Smooth muscle cell (in vitro differentiated cells): ENCODE measurements at regions not wholly inside any gene's neighbourhood (a gene's known extent, or its start where the extent isn't known, plus 50 kb on each side); places are given as distances from the start of the nearest gene placed in this dataset.

Source experiments
- DNase-seq: peaks from one replicate; lab custom pipeline; 2025; ENCODE audit not compliant: unreplicated experiment; lab: John Stamatoyannopoulos, UW
- H2AFZ ChIP-seq: fragments of 200-600 bp; sonication (generic); 2 replicates; pipeline ENCODE4 v1.6.0; 2016; ENCODE audit warnings: antibody characterized with exemption, low read depth, mild to moderate bottlenecking
- H3F3A ChIP-seq: fragments of 200-600 bp; sonication (generic); 2 replicates; pipeline ENCODE4 v1.6.0; 2017; ENCODE audit warnings: antibody characterized with exemption, low read depth
- H3K27ac ChIP-seq: fragments of 200-600 bp; sonication (generic); 2 replicates; pipeline ENCODE4 v1.5.1; 2016; ENCODE audit warnings: low read depth, mild to moderate bottlenecking
- H3K27me3 ChIP-seq: fragments of 200-600 bp; sonication (generic); 2 replicates; pipeline ENCODE4 v1.6.1; 2016; ENCODE audit warnings: low read depth, mild to moderate bottlenecking
- H3K36me3 ChIP-seq: fragments of 200-600 bp; sonication (generic); 2 replicates; pipeline ENCODE4 v1.5.1; 2016; ENCODE audit warnings: low read depth
- H3K4me1 ChIP-seq: fragments of 200-600 bp; sonication (generic); 2 replicates; pipeline ENCODE4 v1.5.1; 2016; ENCODE audit warnings: low read depth
- H3K4me2 ChIP-seq: fragments of 200-600 bp; sonication (generic); 2 replicates; pipeline ENCODE4 v1.6.0; 2016; ENCODE audit warnings: mild to moderate bottlenecking
- H3K4me3 ChIP-seq: fragments of 200-600 bp; sonication (generic); 2 replicates; pipeline ENCODE4 v1.5.1; 2016; ENCODE audit warnings: mild to moderate bottlenecking
- H3K79me2 ChIP-seq: fragments of 200-600 bp; sonication (generic); 2 replicates; pipeline ENCODE4 v1.6.0; 2016; ENCODE audit warnings: low read depth, mild to moderate bottlenecking
- H3K9ac ChIP-seq: fragments of 200-600 bp; sonication (generic); 2 replicates; pipeline ENCODE4 v1.6.0; 2016; ENCODE audit warnings: low read depth
- H3K9me3 ChIP-seq: fragments of 200-600 bp; sonication (generic); replicated peaks from 2 replicates; pipeline ENCODE4 v1.5.1; 2016; ENCODE audit warnings: low read depth
- H4K20me1 ChIP-seq: fragments of 200-600 bp; sonication (generic); 2 replicates; pipeline ENCODE4 v1.6.0; 2016; ENCODE audit warnings: low read depth
- WGBS: methylation state at CpG from one replicate; pipeline ENCODE4 v1.1.7; 2016; ENCODE audit warnings: low lambda C conversion rate; 5-methylcytosine and 5-hydroxymethylcytosine counted together
- TF ChIP-seq, protein P1 (sequence below): fragments of 200-600 bp; sonication (generic); IDR thresholded peaks from 2 replicates; pipeline ENCODE4 v1.5.1; 2017; ENCODE audit warnings: borderline replicate concordance, mild to moderate bottlenecking, antibody characterized with exemption; ENCODE audit not compliant: insufficient read depth, poor library complexity, severe bottlenecking

DNA sequence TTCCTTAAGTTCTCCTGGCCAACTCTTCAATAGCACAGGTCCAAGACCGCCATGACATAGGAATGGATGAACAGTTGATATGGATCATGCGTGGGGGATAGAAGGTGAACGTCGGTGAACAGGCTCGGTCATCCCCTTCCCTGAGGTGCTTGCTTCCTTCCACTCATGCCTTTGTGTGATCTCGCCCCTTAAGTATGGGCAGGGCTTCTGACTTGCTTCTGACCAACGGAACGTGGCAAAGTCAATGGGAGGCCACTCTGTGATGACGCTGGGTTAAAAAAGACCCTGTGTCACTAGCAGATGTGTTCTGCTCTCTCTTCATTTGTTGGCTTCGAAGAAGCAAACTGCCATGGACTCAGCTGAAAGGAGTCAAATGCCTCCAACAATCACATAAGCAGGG lies 240.5 kb upstream of the TUT7 start:
- DNase-seq, result no peak
- no peak overlapping the region for H2AFZ ChIP-seq
- H3K4me2 ChIP-seq, result no peak overlapping the region
- TF ChIP-seq, protein P1, sequence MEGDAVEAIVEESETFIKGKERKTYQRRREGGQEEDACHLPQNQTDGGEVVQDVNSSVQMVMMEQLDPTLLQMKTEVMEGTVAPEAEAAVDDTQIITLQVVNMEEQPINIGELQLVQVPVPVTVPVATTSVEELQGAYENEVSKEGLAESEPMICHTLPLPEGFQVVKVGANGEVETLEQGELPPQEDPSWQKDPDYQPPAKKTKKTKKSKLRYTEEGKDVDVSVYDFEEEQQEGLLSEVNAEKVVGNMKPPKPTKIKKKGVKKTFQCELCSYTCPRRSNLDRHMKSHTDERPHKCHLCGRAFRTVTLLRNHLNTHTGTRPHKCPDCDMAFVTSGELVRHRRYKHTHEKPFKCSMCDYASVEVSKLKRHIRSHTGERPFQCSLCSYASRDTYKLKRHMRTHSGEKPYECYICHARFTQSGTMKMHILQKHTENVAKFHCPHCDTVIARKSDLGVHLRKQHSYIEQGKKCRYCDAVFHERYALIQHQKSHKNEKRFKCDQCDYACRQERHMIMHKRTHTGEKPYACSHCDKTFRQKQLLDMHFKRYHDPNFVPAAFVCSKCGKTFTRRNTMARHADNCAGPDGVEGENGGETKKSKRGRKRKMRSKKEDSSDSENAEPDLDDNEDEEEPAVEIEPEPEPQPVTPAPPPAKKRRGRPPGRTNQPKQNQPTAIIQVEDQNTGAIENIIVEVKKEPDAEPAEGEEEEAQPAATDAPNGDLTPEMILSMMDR, result no peak
- peaks cover 21% of the 10 kb centered on the region for H3K4me1 ChIP-seq
- H3K36me3 ChIP-seq, result no peaks in the 10 kb centered on the region
- no peak overlapping the region for H3K9ac ChIP-seq
- no peak overlapping the region for H3K27ac ChIP-seq
- no peak overlapping the region for H3K4me3 ChIP-seq
- WGBS, result 76% methylated on average over 10 of the region's 10 CpGs
- no peaks in the 10 kb centered on the region for H3F3A ChIP-seq
- no peaks in the 10 kb centered on the region for H3K79me2 ChIP-seq
- no peaks in the 10 kb centered on the region for H4K20me1 ChIP-seq
- no peaks in the 10 kb centered on the region for H3K27me3 ChIP-seq
- no peaks in the 10 kb centered on the region for H3K9me3 ChIP-seq

DNA sequence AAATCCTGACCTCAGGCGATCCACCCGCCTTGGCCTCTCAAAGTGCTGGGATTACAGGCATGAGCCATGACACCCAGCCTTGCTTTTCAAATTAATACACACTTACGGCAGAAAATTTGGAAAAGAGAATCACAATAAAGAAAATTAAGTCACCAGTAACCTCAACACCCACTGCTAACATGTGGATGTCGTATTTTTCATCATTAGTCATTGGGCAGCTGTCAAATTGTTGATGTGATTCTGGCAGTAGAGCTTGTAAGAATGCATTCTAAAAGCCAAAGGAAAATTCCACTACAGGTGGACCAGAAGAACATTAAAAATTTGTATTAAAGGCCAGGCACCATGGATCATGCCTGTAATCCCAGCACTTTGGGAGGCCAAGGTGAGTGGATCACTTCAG lies 237.3 kb upstream of the TUT7 start:
- H3K4me3 ChIP-seq, result no peak overlapping the region
- no peaks in the 10 kb centered on the region for H3K27me3 ChIP-seq
- no peak for DNase-seq

DNA sequence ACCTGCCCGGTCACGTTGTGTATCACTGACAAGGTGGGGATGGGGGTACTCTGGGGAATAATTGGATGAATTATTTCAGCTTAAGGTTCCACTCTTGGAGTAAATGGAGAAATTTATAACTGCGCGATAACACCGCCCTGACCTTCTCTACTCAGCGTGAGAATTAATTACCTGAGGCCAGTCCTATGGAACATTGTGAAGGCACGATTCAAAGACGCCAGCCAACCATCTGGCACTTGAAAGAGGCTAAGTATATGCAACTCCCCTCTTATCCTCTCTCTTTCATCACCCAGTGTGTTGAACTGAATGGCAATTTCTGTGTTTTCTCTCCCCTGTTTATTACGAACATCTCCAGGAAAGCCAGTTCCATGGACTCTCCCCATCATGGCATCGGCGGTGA lies 235.5 kb upstream of the TUT7 start:
- Histone ChIP-seq H3F3A (peaks cover 4% of the 10 kb centered on the region), H3K4me3 (no peak overlapping the region), H3K79me2 (no peaks in the 10 kb centered on the region), H3K9me3 (no peaks in the 10 kb centered on the region), H3K36me3 (no peaks in the 10 kb centered on the region), H4K20me1 (no peaks in the 10 kb centered on the region), H3K27ac (no peak overlapping the region), H3K4me1 (peaks cover 11% of the 10 kb centered on the region), H3K9ac (no peak overlapping the region), H3K27me3 (no peaks in the 10 kb centered on the region), H3K4me2 (no peak overlapping the region), H2AFZ (no peak overlapping the region)
- TF ChIP-seq, protein P1, result no peak
- DNase-seq, result no peak
- 96% methylated on average over 11 of the region's 11 CpGs for WGBS

More for the DNA sequence above, 237.3 kb upstream of the TUT7 start:
- no peaks in the 10 kb centered on the region for H3K4me1 ChIP-seq
- H3K36me3 ChIP-seq, result no peaks in the 10 kb centered on the region
- H2AFZ ChIP-seq, result no peak overlapping the region
- no peaks in the 10 kb centered on the region for H3K79me2 ChIP-seq
- H4K20me1 ChIP-seq, result no peaks in the 10 kb centered on the region
- TF ChIP-seq, protein P1, result no peak
- H3F3A ChIP-seq, result no peaks in the 10 kb centered on the region
- 85% methylated on average over 4 of the region's 4 CpGs for WGBS
- no peak overlapping the region for H3K27ac ChIP-seq
- H3K9me3 ChIP-seq, result no peaks in the 10 kb centered on the region
- H3K4me2 ChIP-seq, result no peak overlapping the region
- no peak overlapping the region for H3K9ac ChIP-seq

DNA sequence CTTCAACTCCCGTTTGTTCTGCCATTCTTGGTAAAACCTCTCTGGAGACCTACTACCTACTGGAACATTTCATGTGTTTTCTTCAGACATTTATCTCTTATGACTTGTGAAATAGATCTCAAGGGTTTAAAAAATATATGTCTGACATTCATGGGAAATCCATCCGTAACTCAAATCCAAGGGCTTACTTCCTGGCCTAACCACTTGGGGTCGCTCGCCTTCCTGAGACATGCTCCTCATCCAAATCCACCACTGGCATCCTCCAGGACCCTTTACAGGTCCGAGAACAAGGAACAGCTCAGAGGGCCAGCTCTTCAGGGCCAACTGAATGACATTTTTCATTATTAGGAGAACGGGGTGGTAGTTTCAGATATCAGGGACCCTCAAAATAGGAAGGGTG lies 235.1 kb upstream of the TUT7 start:
- H4K20me1 ChIP-seq, result no peaks in the 10 kb centered on the region
- no peak overlapping the region for H3K4me3 ChIP-seq
- H2AFZ ChIP-seq, result no peak overlapping the region
- TF ChIP-seq, protein P1, result no peak
- no peaks in the 10 kb centered on the region for H3K79me2 ChIP-seq
- DNase-seq, result no peak
- no peak overlapping the region for H3K4me2 ChIP-seq
- no peak overlapping the region for H3K9ac ChIP-seq
- 83% methylated on average over 6 of the region's 6 CpGs for WGBS
- H3K27me3 ChIP-seq, result no peaks in the 10 kb centered on the region
- no peak overlapping the region for H3K27ac ChIP-seq
- H3F3A ChIP-seq, result peaks cover 4% of the 10 kb centered on the region
- H3K36me3 ChIP-seq, result no peaks in the 10 kb centered on the region
- peaks cover 11% of the 10 kb centered on the region for H3K4me1 ChIP-seq
- no peaks in the 10 kb centered on the region for H3K9me3 ChIP-seq
